Neutrophil (primary cell): ENCODE measurements at regions not wholly inside any gene's neighbourhood (a gene's known extent, or its start where the extent isn't known, plus 50 kb on each side); places are given as distances from the start of the nearest gene placed in this dataset.
"Not testable (repeated sequence)": the region's sequence is repeated elsewhere in the genome, so short reads cannot be mapped to it uniquely, and the experiment has no call there.

Source experiments
- H3K27ac ChIP-seq: fragments of 200-600 bp; sonication (generic); 2 replicates; pipeline ENCODE4 v1.5.1; 2016; ENCODE audit warnings: mild to moderate bottlenecking, moderate library complexity
- H3K27me3 ChIP-seq: fragments of 200-600 bp; sonication (generic); 2 replicates; pipeline ENCODE4 v1.6.0; 2016; ENCODE audit warnings: mild to moderate bottlenecking
- H3K36me3 ChIP-seq: fragments of 200-600 bp; sonication (generic); 2 replicates; pipeline ENCODE4 v1.5.1; 2017
- H3K4me1 ChIP-seq, 2 experiments: fragments of 200-600 bp in 1 of 2; sonication (generic) in 1 of 2; 1 replicate in 1 of 2; 2 replicates in 1 of 2; pipeline versions ENCODE4 v1.5.1 to v1.6.1; 2013 to 2016; ENCODE audit warnings: low read depth in 1 of 2, low read length in 1 of 2, mild to moderate bottlenecking in 1 of 2, moderate library complexity in 1 of 2; ENCODE audit not compliant: control insufficient read depth in 1 of 2, insufficient read depth in 1 of 2
- H3K4me3 ChIP-seq, 2 experiments: fragments of 200-600 bp in 1 of 2; sonication (generic) in 1 of 2; 1 replicate in 1 of 2; 2 replicates in 1 of 2; pipeline ENCODE4 v1.5.1; 2013 to 2016; ENCODE audit warnings: low read depth in 1 of 2, low read length in 1 of 2, mild to moderate bottlenecking in 1 of 2, moderate library complexity in 1 of 2
- H3K9me3 ChIP-seq: fragments of 200-600 bp; sonication (generic); 2 replicates; pipeline ENCODE4 v1.5.1; 2016
- CTCF ChIP-seq: fragments of 200-600 bp; sonication (generic); IDR thresholded peaks from 2 replicates; pipeline ENCODE4 v1.5.1; 2016; ENCODE audit warnings: antibody characterized with exemption

DNA sequence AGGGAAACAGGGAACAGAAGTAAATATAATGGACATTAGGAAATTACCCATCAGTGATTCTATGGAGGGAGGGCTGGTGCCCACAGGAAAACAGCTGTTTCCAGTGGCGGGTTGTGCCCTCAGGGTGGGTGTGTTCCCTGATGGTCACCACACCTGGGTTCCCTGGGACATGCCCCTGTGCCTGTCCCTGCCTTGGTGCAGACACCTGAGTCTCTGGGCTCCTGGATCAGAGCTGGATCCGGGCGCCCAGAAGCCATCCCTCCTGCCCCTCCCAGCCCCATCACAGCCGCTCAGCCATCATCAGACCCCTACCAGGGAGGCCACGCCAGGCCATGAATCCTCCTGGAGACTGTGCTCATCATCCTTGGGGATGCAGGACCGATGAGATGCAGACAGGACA, 307.2 kb upstream of the SFSWAP start:
- H3K36me3 ChIP-seq: no peaks in the 10 kb centered on the region
- H3K27me3 ChIP-seq: no peaks in the 10 kb centered on the region
- H3K27ac ChIP-seq: no peak overlapping the region
- no peaks in the 10 kb centered on the region for H3K9me3 ChIP-seq
- TF ChIP-seq CTCF: no peak
- H3K4me1 ChIP-seq: no peaks in the 10 kb centered on the region
- H3K4me3 ChIP-seq: no peak overlapping the region

DNA sequence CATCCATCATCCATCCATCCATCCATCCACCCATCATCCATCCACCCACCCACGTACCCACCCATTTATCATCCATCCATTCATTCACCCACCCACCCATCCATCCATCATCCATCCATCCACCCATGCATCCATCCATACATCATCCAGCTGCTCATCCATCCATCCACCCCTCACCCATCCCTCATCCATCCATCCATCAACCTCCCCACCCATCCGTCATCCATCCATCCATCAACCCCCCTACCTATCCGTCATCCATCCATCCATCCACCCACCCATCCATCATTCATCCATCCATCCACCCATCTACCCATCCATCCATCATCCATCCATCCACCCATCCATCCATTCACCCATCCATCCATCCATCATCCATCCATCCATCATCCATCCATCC, 306.2 kb upstream of the SFSWAP start:
- H3K4me1 ChIP-seq: no peaks in the 10 kb centered on the region
- TF ChIP-seq CTCF: no peak
- no peaks in the 10 kb centered on the region for H3K27me3 ChIP-seq
- no peaks in the 10 kb centered on the region for H3K36me3 ChIP-seq
- no peak overlapping the region for H3K4me3 ChIP-seq
- no peak overlapping the region for H3K27ac ChIP-seq
- no peaks in the 10 kb centered on the region for H3K9me3 ChIP-seq

- Histone ChIP-seq H3K27ac (no peak overlapping the region), H3K4me1 (no peaks in the 10 kb centered on the region), H3K27me3 (no peaks in the 10 kb centered on the region), H3K36me3 (no peaks in the 10 kb centered on the region), H3K9me3 (no peaks in the 10 kb centered on the region), H3K4me3 (no peak overlapping the region)
- no peak for TF ChIP-seq CTCF
Measured at GRCh38 chr12:131407221-131408035, 303.5 kb upstream of the SFSWAP start.

DNA sequence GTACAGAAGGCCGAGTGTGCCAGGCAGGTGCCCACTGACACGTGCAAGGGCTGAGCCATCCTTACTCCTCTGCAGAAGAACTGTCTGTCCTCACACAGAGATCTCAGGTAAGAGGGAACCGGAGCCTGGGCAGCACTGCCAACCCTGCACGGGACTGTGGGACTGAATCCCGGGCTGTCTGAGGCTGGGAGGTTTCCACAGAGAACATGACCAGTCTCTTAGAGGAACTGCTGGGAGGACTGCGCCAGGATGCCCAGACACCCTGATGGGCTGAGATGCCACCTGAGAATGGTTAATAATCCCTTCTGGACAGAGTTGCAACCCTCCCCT, 302.9 kb upstream of the SFSWAP start:
- no peaks in the 10 kb centered on the region for H3K36me3 ChIP-seq
- no peak overlapping the region for H3K4me3 ChIP-seq
- no peak overlapping the region for H3K27ac ChIP-seq
- no peaks in the 10 kb centered on the region for H3K27me3 ChIP-seq
- no peak for TF ChIP-seq CTCF
- no peaks in the 10 kb centered on the region for H3K9me3 ChIP-seq
- H3K4me1 ChIP-seq: no peaks in the 10 kb centered on the region

GRCh38 chr12:131408484-131408883, 302.4 kb upstream of the SFSWAP start:
- Histone ChIP-seq H3K4me3 (no peak overlapping the region), H3K27ac (no peak overlapping the region), H3K4me1 (no peaks in the 10 kb centered on the region), H3K27me3 (no peaks in the 10 kb centered on the region), H3K36me3 (no peaks in the 10 kb centered on the region), H3K9me3 (no peaks in the 10 kb centered on the region)
- TF ChIP-seq CTCF: no peak

- TF ChIP-seq CTCF: no peak
- Histone ChIP-seq H3K36me3 (no peaks in the 10 kb centered on the region), H3K27ac (no peak overlapping the region), H3K4me1 (no peaks in the 10 kb centered on the region), H3K27me3 (no peaks in the 10 kb centered on the region), H3K9me3 (no peaks in the 10 kb centered on the region), H3K4me3 (no peak overlapping the region)
Measured at GRCh38 chr12:131409211-131409610, 301.7 kb upstream of the SFSWAP start.

DNA sequence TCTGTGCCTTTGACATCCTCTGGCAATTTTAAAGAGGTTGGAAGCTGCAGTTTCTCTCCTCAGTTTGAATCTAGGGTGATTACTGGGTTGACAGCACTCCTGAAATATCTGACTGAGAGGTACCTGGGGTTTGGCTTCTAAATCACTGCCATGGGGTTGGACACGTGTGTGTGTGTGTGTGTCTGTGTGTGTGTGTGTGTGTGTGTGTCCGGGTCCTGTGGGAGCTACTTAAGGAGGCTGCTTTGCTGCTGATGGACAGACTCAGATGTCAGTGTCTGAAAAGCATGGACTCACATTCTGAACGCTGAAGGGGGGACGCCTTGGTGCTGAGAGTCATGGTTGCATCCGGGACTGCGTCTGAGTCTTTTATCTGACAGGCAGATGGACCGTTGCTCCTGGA, 299.1 kb upstream of the SFSWAP start:
- H3K4me1 ChIP-seq, H3K9me3 ChIP-seq, H3K27ac ChIP-seq, H3K4me3 ChIP-seq, H3K36me3 ChIP-seq, H3K27me3 ChIP-seq: not testable (repeated sequence)
